RPMI8226 (cell line): ENCODE measurements at regions not wholly inside any gene's neighbourhood (a gene's known extent, or its start where the extent isn't known, plus 50 kb on each side); places are given as distances from the start of the nearest gene placed in this dataset.
"Not testable (repeated sequence)": the region's sequence is repeated elsewhere in the genome, so short reads cannot be mapped to it uniquely, and the experiment has no call there.

Experiments used
- DNase-seq: peaks from one replicate; pipeline ENCODE4 v3.0.0-alpha.2; 2015

GRCh38 chr6:51429017-51429712, 610.5 kb downstream of the TFAP2B start:
- no peak for DNase-seq

DNA sequence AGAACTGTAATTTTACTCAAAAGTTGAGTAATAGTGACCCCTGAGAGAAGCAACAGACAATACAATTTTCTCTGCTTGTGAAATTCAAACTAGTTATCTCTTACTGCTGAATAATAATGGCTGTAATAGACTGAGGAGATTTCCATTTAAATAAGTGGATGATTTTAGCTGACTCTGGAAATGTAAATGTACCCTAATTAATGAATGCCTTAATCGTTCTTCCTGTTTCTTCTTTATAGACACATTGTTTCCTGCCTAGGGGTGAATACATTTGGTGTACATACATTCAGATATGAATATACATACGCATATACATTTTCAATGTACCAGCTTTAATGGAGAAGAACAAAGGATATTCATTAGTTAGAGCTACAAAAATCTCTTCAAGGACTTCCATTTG, 611.9 kb downstream of the TFAP2B start:
- no peak for DNase-seq

- no peak for DNase-seq
These were observed 613.8 kb downstream of the TFAP2B start for GRCh38 chr6:51432481-51432880.

- no peak for DNase-seq
These were observed 631.7 kb downstream of the TFAP2B start for GRCh38 chr6:51450248-51450957.

GRCh38 chr6:51450958-51451357, 632.3 kb downstream of the TFAP2B start:
- no peak for DNase-seq

GRCh38 chr6:51456282-51456681, 631.1 kb downstream of the PKHD1 start:
- no peak for DNase-seq

GRCh38 chr6:51459958-51460357, 627.5 kb downstream of the PKHD1 start:
- no peak for DNase-seq

DNA sequence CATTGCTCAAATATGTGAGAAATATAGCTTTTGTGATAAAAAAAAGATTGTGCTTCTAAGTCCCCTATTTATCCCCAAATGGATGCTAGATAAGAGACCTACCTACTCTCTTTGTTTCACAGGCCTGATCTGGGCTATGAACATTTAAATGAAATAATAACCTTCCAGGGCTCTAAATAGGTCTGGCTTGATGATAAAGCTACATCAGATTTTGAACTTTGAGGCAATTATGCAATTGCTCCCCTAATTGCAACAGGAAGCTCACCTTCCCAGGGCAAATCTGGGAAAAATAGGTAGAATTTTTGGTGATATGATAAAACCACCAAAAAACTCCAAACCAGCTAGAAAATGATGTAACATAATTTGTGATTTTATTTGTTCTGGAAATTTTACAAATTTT, 624.5 kb downstream of the PKHD1 start:
- no peak for DNase-seq

- DNase-seq: no peak
These were observed 624.1 kb downstream of the PKHD1 start for GRCh38 chr6:51463321-51463720.

DNA sequence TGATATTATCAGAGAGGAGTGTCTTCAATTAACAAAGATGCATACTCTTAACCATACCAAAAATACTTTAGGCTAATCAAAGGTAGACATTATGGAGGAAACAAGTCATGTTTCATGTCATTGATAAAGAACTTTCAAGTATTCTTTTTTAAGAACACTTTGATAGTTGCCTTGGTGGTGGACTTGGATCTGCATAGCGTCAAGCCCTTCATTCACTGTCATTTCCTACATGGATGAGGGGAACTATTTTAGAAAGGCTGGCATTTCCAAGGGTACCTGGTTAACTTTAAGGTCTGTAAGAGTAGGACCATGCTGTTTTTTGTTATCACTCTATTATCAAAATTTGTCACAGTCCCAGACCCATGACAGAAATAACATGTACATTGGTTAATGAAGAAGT, 622.5 kb downstream of the PKHD1 start:
- DNase-seq: no peak

- DNase-seq: no peak
These were observed 621.0 kb downstream of the PKHD1 start for GRCh38 chr6:51466427-51466826.

DNA sequence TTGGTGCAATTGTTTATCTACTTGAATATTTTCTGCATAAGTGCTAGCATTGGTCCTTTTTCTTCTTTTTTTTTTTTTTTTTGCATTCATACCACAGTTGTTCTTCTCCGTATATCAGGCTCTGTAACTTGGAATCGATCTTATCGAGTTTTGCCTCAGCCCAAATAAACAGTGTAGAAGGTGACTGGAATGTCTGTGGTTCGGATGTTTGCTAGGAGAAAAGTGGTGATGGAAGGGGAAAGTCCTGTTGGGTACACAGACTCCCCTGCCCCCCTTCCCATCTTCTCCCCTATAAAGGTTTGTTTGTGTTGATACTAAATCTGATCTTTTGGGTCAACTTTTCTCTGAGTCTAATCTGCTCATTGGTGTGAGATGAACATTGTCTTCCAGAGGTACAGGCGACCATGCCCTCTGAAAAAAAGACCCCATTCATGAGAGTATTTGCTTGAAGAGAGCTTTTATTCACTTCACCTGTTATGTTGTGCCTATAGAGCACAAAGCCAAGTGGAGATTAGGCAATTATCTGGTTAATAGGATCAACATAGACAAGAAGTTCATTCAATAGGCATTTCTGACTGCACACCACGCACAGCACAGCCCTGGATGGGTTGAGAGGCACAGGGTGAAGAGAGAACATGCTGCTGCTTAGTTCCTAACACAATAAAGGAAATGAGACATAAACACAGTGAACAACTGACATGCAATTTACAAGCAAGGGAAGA, 620.0 kb downstream of the PKHD1 start:
- no peak for DNase-seq

DNA sequence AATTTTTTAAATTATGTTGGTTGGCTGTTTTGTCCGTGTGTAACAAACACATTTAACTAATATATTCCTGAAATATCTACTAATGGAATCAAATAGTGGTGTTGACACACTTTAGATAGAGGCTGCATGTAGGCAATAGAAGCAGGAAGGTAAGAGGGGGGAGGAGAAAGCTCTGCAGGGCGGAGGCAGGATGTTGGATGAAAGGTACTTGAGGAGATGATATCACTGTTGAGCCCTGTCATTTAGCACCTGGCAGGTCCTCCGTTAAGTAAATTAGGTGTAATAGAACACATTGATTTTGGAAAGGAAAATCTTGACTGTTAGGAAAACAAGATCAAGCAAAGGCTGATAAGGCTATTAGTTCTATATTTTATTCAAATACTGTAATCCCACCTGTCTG, 618.7 kb downstream of the PKHD1 start:
- DNase-seq: no peak

- DNase-seq: no peak
These were observed 614.5 kb downstream of the PKHD1 start for GRCh38 chr6:51472745-51473487.

DNA sequence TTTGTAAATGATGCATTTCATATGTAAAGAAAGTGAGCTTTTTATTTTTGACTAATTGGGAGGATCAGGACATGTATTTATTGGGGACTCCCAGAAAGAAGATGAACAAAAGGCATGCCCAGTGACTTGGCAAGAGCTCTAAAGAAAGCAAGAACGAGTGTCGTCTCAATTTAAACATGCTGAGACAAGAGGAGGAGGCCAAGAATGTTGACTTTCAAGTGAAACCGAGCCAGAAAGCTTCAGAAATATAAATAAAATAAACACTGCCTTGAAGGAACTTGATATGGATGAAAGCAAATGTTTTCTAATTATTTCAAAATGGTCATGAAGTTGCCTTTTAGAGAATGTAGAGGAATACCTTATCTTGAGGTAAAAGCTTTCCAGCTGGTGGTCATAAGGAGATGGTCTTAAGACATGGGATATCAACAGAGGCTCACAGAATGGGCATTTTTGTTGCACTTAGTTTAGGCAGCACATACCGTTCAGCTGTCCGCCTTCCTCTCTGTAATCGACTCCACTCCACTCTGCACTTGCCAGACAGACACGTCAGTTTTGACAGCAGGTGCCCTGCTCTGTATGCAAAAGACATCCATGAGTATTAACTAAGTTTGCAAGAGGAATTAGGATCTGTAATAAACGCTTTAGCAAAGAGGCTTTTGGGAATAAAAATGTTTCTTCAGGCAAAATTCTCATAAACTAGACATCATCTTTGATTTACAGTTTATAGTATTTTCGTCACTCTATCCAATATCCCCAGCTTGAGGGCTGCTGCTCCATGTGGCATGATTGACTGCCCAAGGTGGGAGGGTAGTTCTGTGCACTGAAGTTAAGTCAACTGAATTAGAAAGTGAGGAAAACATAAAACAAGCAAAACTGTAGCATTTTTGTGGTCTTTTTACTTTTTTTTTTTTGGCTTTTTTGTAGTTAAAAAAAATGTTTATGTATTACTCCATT, 613.1 kb downstream of the PKHD1 start:
- no peak for DNase-seq

GRCh38 chr6:51477711-51478311, 609.6 kb downstream of the PKHD1 start:
- DNase-seq: no peak

DNA sequence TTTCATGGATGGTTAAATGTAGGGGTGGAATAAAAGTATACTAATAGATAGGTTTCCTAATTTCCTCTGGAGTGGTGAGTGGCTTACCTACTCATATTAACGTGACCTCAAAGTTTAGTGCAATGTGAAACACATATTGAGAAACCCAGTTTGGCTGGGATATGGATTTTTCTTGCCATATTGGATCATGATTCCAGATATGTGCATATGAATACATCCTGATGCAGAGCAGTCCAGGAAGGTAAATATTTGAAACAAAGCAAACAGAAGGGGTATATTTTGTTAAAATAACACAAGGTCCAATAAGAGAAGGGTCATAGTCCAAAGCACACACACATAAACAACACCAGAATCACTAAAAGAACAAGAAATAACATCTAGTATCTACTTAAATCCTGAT, 608.1 kb downstream of the PKHD1 start:
- DNase-seq: no peak

DNA sequence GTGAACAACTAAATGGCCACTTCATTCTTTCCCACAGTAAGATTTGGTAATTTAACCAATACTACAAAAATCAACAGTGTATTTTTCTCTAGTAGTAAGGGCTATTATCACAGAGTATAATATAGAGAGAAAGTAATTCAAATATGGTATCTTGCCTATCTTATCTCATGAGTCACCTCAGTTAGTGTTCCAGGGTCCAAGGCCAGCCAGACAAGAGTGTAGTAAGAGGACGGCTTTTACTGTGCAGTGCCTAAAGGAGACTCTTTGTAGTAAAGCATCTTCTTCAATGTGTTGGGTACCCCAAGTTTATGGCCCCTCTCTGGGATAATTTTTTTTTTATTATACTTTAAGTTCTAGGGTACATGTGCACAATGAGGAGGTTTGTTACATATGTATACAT, 607.4 kb downstream of the PKHD1 start:
- DNase-seq: no peak

DNA sequence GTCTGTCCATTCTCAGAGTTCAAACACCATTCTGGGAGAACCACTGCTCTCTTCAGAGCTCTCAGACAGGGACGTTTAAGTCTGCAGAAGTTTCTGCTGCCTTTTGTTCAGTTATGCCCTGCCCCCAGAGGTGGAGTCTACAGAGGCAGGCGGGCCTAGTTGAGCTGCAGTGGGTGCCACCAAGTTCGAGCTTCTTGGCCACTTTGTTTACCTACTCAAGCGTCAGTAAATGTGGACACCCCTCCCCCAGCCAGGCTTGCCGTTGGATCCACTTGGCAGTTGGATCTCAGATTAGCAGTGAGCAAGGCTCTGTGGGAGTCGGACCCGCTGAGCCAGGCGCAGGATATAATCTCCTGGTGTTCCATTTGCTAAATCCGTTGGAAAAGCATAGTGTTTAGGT, 601.5 kb downstream of the PKHD1 start:
- DNase-seq: not testable (repeated sequence)

GRCh38 chr6:51487937-51488336, 599.5 kb downstream of the PKHD1 start:
- DNase-seq: no peak

- peak; percentile 6 for DNase-seq
These were observed 598.3 kb downstream of the PKHD1 start for GRCh38 chr6:51489133-51489532.

DNA sequence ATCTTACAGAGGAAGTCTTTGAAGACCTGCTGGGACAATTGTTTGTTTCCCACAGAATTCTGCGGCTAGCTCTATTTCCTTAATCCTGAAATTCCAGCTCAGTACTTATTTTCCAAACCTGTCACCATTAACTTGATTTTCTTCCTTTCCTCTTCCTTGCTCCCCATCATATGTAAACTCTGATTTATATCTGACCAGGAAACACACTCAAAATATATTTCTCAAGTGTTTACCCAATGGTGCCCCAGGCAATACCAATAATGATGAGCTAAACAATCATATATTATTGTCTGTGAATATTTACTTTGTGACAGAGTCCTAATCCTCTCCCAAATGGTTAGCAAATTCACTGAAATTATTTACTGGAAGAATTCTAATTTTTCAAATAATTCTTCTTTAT, 597.3 kb downstream of the PKHD1 start:
- DNase-seq: no peak
